NB4 (cell line): ENCODE measurements at regions not wholly inside any gene's neighbourhood (a gene's known extent, or its start where the extent isn't known, plus 50 kb on each side); places are given as distances from the start of the nearest gene placed in this dataset.
"Not testable (repeated sequence)": the region's sequence is repeated elsewhere in the genome, so short reads cannot be mapped to it uniquely, and the experiment has no call there.

Experiments
- DNase-seq: peaks from one replicate; pipeline ENCODE4 v3.0.0; 2010; ENCODE audit warnings: low read depth
- H3K4me3 ChIP-seq: one replicate; pipeline ENCODE4 v1.5.1; 2011; ENCODE audit warnings: mild to moderate bottlenecking, low read depth, low read length, moderate library complexity
- MYC ChIP-seq: IDR thresholded peaks from 2 replicates; pipeline ENCODE4 v1.6.1; 2011; ENCODE audit warnings: low read depth, low read length
- POLR2A ChIP-seq: IDR thresholded peaks from 2 replicates; pipeline ENCODE4 v1.6.1; 2011; ENCODE audit warnings: mild to moderate bottlenecking; ENCODE audit not compliant: insufficient read length; ENCODE audit errors: extremely low read depth
- TF ChIP-seq, protein P1 (sequence below): IDR thresholded peaks from 2 replicates; pipeline ENCODE4 v1.6.1; 2011; ENCODE audit warnings: low read depth, low read length
- TF ChIP-seq, protein P2 (sequence below): IDR thresholded peaks from one replicate; pipeline ENCODE4 v1.5.1; 2012; ENCODE audit warnings: low read depth, low read length

DNA sequence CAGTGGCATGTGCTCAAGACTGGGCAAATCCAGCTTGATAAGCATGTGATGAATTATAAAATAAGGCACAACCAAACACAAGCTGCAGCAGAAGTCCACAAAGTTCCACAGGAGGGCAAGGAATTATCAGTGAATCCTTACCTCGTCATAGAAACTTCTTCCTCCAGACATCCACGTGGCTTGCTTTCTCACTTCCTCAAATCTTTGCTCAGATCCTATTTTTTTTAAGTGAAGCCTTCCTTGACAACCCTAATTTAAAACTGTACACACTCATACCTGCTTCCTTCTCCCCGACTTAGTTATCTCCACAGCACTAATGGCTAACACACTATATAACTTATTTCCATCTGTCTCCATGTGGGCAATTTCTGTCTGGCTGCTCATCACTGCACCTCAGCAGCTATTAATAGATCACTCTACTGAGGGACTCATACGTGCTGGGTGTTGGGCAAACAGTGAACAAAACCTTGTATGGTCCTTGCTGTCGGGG lies 320.7 kb downstream of the KLF13 start:
- DNase-seq, H3K4me3 ChIP-seq: not testable (repeated sequence)
- TF ChIP-seq, protein P1, sequence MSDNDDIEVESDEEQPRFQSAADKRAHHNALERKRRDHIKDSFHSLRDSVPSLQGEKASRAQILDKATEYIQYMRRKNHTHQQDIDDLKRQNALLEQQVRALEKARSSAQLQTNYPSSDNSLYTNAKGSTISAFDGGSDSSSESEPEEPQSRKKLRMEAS, result 0 out of 2 replicates have a peak, but pooled peaks have one; percentile 17

DNA sequence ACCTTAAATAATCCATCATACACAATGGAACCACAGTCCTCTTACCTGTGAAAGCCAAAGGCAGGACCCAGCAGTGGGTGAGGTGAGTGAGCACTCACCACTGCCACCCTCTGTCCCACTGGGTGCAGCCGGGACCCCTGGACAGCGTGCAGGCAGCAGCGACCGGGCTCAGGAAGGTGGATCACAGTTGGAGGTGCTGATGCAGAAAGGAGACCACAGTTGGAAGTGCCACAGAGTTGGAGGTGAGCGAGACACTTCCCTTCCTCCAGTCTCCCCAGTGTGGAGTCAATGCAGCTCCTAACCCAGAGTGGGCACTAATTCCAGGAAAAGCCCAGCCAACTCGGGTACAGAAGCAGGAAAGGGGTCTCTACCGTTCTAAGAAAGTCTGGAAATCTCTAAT lies 323.0 kb downstream of the KLF13 start:
- not testable (repeated sequence) for DNase-seq

DNA sequence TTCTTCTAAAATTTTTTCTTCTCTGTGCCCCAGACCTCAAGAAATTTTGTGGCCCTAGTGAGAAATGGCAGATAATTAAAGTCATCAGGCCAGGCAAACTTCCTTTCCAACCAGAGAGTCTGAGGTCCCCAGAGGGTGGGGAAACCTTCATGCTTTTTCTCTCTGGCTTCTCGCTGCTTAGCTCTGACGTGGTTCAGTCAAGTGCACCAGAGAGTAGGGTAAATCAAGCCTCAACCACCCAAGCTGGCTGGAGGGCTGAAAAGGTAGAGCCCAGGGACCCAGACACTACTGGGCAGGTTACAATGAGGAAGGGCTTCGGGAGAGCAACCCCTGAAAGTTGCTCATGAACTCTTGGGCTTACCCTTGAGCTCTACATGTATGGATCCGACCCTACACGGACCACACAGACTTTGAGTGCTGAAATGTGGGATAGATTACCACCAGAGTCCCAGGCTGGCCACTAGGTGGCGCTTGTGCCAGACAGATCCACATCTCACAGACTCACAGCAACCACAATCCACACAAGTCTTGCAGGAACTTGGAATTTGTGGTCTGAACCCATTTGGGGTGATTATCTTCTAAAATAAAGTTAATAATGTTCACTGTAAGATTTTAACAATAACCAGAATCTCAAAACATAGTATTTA lies 323.5 kb downstream of the KLF13 start:
- not testable (repeated sequence) for H3K4me3 ChIP-seq, DNase-seq
- TF ChIP-seq, protein P2, sequence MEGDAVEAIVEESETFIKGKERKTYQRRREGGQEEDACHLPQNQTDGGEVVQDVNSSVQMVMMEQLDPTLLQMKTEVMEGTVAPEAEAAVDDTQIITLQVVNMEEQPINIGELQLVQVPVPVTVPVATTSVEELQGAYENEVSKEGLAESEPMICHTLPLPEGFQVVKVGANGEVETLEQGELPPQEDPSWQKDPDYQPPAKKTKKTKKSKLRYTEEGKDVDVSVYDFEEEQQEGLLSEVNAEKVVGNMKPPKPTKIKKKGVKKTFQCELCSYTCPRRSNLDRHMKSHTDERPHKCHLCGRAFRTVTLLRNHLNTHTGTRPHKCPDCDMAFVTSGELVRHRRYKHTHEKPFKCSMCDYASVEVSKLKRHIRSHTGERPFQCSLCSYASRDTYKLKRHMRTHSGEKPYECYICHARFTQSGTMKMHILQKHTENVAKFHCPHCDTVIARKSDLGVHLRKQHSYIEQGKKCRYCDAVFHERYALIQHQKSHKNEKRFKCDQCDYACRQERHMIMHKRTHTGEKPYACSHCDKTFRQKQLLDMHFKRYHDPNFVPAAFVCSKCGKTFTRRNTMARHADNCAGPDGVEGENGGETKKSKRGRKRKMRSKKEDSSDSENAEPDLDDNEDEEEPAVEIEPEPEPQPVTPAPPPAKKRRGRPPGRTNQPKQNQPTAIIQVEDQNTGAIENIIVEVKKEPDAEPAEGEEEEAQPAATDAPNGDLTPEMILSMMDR, result peak; percentile 6

More for the DNA sequence above, 323.0 kb downstream of the KLF13 start:
- H3K4me3 ChIP-seq, result not testable (repeated sequence)

DNA sequence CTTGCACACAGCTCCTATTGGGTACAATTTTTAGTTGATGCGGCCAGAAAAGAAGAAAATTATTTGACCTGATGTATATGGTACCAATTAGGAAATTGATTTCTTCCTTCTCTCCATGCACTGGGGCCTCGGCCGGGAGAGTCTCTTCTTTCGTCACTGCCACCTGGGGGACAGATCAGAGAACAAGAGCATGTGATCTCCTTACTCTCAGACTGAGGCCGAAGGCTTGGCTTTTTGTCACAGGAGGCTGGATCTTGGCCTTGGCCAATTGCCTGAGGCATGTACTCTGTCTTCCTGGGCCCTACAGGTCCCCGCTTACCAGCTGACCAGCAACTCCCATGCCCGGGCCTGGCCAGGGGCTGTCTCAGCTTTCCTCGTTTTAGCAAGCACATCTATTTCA lies 330.3 kb downstream of the KLF13 start:
- H3K4me3 ChIP-seq, DNase-seq: not testable (repeated sequence)

DNA sequence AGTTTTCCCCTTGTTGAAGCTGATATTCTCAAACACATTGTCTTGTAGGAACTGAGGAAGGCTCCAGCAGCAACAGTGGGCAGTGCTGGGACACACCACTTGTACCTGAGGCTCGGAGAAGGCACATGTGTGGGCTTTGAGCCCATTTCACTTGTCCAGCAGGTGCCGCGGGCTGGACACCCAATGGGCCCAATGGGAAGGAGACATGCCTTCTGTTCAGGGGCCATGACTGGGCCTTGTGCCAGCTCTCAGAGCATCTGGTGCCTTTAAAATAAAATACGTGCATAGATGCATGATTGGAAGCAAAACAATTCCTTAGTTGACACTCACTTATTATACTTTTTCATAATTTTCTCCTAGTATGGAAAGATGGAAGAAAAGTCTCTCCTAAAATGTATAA lies 334.2 kb downstream of the KLF13 start:
- H3K4me3 ChIP-seq, result no peak overlapping the region
- TF ChIP-seq, protein P2, result no peak
- TF ChIP-seq, protein P1, result no peak
- TF ChIP-seq POLR2A (no peak), MYC (no peak)
- DNase-seq, result no peak

DNA sequence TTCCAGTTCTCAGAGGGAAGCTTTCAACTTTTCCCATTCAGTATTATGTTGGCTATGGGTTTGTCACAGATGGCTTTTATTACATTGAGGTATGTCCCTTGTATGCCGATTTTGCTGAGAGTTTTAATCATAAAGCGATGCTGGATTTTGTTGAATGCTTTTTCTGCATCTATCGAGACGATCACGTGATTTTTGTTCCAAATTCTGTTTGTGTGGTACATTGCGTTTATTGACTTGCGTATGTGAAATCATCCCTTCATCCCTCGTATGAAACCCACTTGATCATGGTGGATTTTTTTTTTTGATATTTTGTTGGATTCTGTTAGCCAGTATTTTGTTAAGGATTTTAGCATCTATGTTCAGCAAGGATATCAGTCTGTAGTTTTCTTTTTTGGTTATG lies 339.1 kb downstream of the KLF13 start:
- not testable (repeated sequence) for H3K4me3 ChIP-seq

DNA sequence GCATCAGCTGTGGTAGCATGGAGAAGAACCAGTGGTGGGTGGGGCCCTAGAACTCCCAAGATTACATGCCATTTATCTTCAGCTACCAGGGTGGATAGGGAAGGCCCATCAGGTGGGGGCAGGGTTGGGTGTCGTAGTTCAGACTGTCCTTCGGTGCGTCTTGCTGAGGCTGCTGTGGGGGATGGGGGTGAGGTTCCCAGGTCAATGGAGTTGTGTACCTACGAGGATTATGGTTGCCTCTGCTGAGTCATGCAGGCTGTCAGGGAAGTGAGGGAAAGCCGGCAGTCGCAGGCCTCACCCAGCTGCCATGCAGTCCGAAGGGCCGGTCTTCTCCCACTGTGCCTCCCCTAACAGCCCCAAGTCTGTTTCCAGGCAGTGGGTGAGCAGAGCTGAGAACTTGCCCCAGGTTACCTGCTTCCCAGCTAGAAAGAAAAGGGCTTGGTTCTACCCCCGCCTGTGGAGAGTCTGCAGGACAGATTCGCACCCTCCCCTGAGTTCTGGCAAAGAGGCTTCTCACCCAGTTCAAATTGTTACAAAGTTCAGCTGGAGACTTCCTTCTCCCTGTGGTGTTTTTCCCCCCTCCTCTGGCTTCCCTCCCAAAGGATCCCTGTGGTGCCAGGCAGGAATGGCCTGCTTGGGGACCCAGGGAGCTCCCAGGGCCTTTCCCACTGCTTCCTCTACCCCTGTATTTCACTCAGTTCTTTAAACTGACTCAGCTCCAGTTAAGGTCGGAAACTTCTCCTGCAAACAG lies 342.7 kb downstream of the KLF13 start:
- not testable (repeated sequence) for H3K4me3 ChIP-seq, DNase-seq

More for the DNA sequence above, 339.1 kb downstream of the KLF13 start:
- DNase-seq, result not testable (repeated sequence)

DNA sequence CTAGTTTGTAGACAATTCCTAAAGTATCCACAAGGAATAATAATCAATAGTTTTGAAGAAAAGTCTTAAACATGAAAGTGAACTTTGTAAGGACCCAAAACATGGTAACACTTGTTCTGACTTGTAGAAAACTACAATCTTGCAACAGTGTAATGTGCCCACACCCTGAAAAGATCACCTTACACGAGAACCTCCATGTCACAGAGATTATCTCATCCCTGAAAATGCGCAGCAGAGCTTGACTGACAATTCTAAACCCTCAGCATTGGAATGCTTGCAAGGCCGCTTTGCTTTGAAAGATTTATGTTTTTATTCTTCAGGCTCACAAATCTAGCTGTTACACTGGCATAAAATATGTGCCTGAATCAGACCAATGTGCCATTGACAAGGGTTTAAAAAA lies 346.6 kb downstream of the KLF13 start:
- DNase-seq, H3K4me3 ChIP-seq: not testable (repeated sequence)

DNA sequence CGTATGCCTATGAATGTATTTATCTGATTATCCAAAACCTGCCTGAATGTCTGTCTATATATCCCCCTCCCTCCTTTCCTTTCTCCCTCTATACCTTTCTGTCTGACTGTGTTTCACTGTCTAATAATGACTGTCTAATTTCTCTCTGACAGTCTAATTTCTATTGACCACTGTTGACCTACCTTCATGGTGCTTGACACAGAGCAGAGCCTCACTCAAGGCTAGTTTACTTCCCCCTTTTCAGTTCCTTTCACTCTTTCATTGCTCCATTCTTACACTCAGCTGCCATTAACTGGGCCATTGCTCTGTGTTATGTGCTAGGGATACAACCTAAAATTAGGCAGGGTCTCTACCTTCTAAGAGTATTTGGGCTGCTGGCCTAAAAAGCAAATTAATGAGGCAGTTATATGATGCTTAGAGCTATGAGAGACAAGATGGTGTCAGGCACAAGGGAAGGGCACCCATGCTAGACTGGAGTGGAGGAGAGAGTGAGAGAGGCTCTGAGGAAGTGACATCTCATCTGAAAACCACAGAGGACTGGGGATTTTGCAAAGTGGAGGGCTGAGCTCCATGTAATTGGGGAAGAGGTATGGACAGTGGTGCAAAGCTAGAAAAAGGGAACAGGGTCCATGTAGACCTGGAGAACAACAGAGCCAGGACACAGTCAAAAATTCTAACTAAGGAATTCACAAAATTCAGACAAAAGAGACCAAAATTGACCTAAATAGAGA lies 348.6 kb upstream of the CHRNA7 start:
- not testable (repeated sequence) for H3K4me3 ChIP-seq
- DNase-seq, result peak; percentile 7

DNA sequence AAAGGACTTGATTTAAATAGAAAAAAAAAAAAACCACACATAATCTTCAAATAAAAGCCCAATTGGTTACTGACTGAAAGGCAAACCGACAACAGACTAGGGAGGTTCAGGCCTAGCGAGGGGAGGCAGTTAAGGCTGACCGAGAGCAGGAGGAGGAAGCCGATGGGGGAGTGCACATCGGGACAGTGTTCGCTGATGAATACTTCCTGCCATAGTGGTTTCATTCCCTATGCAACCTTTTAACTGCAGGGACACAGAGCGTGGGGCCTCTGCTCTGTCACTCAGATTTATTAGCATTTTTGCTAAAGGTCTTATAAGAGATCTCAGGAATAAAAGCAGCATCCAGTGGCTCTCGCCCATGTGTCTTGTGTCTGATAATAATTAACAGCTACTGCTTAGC lies 343.2 kb upstream of the CHRNA7 start:
- H3K4me3 ChIP-seq, DNase-seq: not testable (repeated sequence)

DNA sequence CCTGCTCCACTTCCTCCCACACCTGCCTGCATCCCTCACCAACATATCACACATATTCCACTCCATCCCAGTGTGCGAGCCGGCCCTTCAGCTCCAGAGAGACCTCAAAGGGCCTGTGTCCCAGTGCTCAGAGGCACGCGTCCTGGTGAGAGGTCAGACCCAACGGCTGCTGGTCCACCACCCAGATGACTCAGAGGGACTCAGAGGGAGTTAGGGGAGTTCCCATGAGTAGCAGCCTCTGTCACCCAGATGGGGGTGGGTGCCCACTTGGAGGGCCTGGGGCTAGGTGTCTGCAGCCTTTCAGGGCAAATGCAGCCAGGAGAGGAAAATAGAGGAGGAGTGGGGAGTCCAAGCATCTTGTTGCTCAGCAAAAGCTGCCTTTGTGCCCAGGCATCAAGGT lies 333.8 kb upstream of the CHRNA7 start:
- H3K4me3 ChIP-seq, DNase-seq: not testable (repeated sequence)

DNA sequence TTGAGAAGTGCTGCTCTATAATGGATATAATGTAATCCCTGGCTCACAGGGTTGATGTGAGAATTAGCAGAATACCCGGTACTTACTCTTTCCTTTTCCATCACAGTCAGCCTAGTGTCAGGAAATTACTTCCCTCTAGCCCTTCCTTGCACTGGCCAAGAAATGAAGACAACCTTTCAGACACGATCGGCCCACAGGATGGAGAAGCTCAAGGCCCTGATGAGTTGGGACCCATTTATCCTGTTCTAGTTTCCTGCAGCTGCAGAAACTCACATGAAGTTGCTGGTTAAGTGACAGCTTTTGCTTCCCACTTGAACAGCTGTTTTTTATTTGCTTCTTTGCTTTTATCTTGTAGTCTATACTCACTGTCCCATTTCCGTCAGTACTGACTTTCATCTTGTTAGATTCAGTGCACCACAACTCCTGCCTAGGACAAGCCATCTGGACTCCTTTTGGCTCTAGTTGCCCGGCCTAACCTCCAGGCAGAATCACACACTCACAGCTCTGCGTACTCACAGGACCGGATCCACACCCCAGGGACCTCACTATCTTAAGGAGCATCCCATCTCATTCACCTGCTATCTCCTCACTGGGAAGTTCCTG lies 325.1 kb upstream of the CHRNA7 start:
- DNase-seq, H3K4me3 ChIP-seq: not testable (repeated sequence)

DNA sequence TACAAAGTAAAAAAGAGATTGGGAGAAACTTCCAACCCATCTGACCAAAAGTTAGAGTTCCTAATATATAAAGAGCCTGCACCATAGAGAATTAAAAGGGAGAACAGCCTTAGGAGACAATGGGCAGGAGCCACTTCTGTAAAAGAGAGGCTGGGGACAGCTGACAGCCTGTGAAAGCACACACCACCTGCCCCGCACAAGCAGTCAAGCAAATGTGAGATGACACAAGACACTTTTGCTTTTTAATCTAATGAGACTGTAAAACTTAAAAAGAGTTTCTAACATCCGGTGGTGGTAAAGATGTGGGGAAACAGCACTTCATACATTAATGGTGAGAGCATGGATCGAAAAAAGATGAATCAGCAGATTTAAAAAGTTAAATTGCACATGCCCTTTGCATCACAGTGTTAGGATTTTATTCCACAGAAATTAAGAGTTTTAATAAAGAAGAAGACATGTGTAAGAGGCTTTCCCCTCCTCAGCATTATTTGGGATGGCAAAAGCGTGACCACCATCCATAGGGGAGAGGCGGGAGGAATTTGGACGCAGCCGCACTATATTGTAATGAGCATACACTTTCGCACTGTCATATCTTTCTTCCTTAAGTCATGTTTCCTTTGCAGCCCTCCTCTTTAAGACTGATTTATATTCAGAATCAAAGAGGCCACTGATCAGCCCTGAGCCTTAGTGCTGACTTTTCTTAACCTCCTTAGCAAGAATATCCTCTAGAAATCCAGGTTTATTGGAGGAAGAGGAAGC lies 322.2 kb upstream of the CHRNA7 start:
- DNase-seq, H3K4me3 ChIP-seq: not testable (repeated sequence)

DNA sequence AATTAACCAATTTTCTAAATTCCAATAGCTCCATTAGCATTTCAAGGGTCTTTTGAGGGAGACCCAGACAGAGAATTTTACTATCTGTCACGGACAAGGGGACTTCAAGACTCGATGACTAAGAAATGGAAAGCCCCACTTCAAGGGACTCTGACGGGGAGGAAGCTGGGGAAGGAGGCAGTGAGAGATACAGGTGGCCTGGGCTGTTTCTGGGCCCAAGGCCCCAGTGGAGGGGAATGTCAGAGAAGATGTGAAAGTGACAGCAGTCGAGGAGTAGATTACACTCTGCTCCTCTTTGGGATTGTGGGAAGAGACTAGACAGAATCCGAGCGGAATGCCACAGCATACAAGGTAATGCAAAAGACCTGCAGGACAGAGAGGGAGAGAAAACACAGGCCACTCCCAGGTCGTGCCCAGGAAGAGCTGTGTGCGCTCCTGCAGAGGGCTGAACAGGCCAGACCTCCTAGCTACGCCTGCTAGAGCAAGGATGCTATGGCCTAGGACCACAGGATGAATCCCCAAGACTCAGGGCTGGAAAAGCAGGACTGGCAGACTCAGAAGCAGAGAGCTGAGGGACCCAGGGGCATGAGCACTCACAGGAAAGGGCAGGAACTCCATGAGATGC lies 321.5 kb upstream of the CHRNA7 start:
- H3K4me3 ChIP-seq, DNase-seq: not testable (repeated sequence)
